H1 (cell line): ENCODE measurements at regions not wholly inside any gene's neighbourhood (a gene's known extent, or its start where the extent isn't known, plus 50 kb on each side); places are given as distances from the start of the nearest gene placed in this dataset.

Experiments used
- CTCF ChIA-PET: fragments of 300-600 bp; sonication (Branson Sonifier 250); formaldehyde crosslinking; loops from one replicate; lab custom pipeline; 2021; ENCODE audit not compliant: partially characterized antibody; lab: Charles Lee
- POLR2A ChIA-PET: fragments of 300-600 bp; sonication (Branson Sonifier 250); formaldehyde crosslinking; loops from one replicate; lab custom pipeline; 2021; ENCODE audit warnings: inconsistent platforms; ENCODE audit not compliant: partially characterized antibody; lab: Charles Lee
- DNase-seq, 2 experiments: peaks; one replicate each; pipeline versions ENCODE4 v3.0.0 to v3.0.0-alpha.2; 2010 to 2022; ENCODE audit warnings: low spot score in 2 of 2, low read depth in 1 of 2, mixed read lengths in 1 of 2
- FAIRE-seq: peaks from 2 replicates; lab custom pipeline; 2011; peaks lifted over from hg19 to GRCh38; lab: Jason Lieb, UNC
- H2AFZ ChIP-seq: 2 replicates; pipeline ENCODE4 v1.8.1; 2012; ENCODE audit warnings: low read length, inconsistent platforms
- H2AK5ac ChIP-seq: 2 replicates; pipeline ENCODE4 v1.6.1; 2013; ENCODE audit warnings: low read depth, low read length
- H2BK120ac ChIP-seq: replicated peaks from 2 replicates; pipeline ENCODE3; 2013; ENCODE audit warnings: low read depth, low read length, inconsistent platforms
- H2BK12ac ChIP-seq: 2 replicates; pipeline ENCODE4 v1.6.1; 2013; ENCODE audit warnings: low read depth, low read length
- H2BK15ac ChIP-seq: 2 replicates; pipeline ENCODE4 v1.6.1; 2013; ENCODE audit warnings: low read length
- H2BK20ac ChIP-seq: 2 replicates; pipeline ENCODE4 v1.6.1; 2013; ENCODE audit warnings: low read length
- H2BK5ac ChIP-seq: 2 replicates; pipeline ENCODE4 v1.6.1; 2013; ENCODE audit warnings: low read depth, low read length
- H3K14ac ChIP-seq: 2 replicates; pipeline ENCODE4 v1.6.1; 2013; ENCODE audit warnings: inconsistent platforms; ENCODE audit not compliant: insufficient read length
- H3K18ac ChIP-seq: 2 replicates; pipeline ENCODE4 v1.6.1; 2013; ENCODE audit warnings: low read length; ENCODE audit errors: extremely low read depth
- H3K23ac ChIP-seq: 2 replicates; pipeline ENCODE4 v1.6.1; 2013; ENCODE audit warnings: inconsistent platforms; ENCODE audit not compliant: insufficient read length
- H3K23me2 ChIP-seq: 2 replicates; pipeline ENCODE4 v1.6.1; 2013; ENCODE audit warnings: low read depth, low read length
- H3K27ac ChIP-seq: 2 replicates; pipeline ENCODE4 v1.6.1; 2011; ENCODE audit warnings: low read depth, low read length, inconsistent platforms
- H3K27me3 ChIP-seq, 4 experiments: replicated peaks in 1 of 4; 1 replicate in 1 of 4; 2 replicates in 3 of 4; pipeline versions ENCODE4 v1.6.1 to v1.8.1; 2011 to 2013; ENCODE audit warnings: low read length in 3 of 4, mild to moderate bottlenecking in 3 of 4, inconsistent platforms in 2 of 4, mixed read lengths in 2 of 4, moderate library complexity in 1 of 4; ENCODE audit not compliant: control insufficient read depth in 3 of 4, insufficient read depth in 3 of 4; ENCODE audit errors: extremely low read depth in 1 of 4
- H3K36me3 ChIP-seq, 4 experiments: 2 replicates each; pipeline versions ENCODE4 v1.6.1 to v1.8.1; 2011 to 2013; ENCODE audit warnings: mild to moderate bottlenecking in 4 of 4, low read length in 3 of 4, moderate library complexity in 2 of 4, control low read depth in 1 of 4, inconsistent platforms in 1 of 4; ENCODE audit not compliant: insufficient read depth in 4 of 4, control insufficient read depth in 2 of 4
- H3K4ac ChIP-seq: replicated peaks from 2 replicates; pipeline ENCODE3; 2013; ENCODE audit warnings: low read length, low read depth, mixed read lengths, inconsistent platforms; ENCODE audit not compliant: insufficient read length
- H3K4me1 ChIP-seq, 4 experiments: replicated peaks in 1 of 4; 1 replicate in 1 of 4; 2 replicates in 3 of 4; pipeline versions ENCODE4 v1.6.1 to v1.8.1; 2011 to 2013; ENCODE audit warnings: low read length in 3 of 4, inconsistent platforms in 2 of 4, mixed read lengths in 1 of 4; ENCODE audit not compliant: insufficient read depth in 4 of 4, control insufficient read depth in 3 of 4
- H3K4me2 ChIP-seq, 2 experiments: 2 replicates each; pipeline versions ENCODE4 v1.6.1 to v1.8.1; 2011 to 2013; ENCODE audit warnings: low read depth in 2 of 2, low read length in 2 of 2, control low read depth in 1 of 2, inconsistent platforms in 1 of 2, mild to moderate bottlenecking in 1 of 2; ENCODE audit not compliant: insufficient read depth in 1 of 2
- H3K4me3 ChIP-seq, 4 experiments: fragments of 200-600, 300-600 bp in 1 of 4; sonication (generic), shearing (Covaris generic), sonication (Bioruptor Twin) in 1 of 4; 2 replicates each; pipeline versions ENCODE4 v1.5.1 to v1.8.1; 2011 to 2016; ENCODE audit warnings: low read length in 4 of 4, low read depth in 3 of 4, control low read depth in 2 of 4, inconsistent platforms in 2 of 4, mild to moderate bottlenecking in 2 of 4, mixed read lengths in 1 of 4, moderate library complexity in 1 of 4; ENCODE audit not compliant: insufficient read depth in 2 of 4; ENCODE audit errors: extremely low read depth in 1 of 4
- H3K56ac ChIP-seq: replicated peaks from 2 replicates; pipeline ENCODE3; 2013; ENCODE audit warnings: low read depth, mild to moderate bottlenecking, mixed read lengths, low read length, inconsistent platforms; ENCODE audit not compliant: insufficient read length
- H3K79me1 ChIP-seq: 2 replicates; pipeline ENCODE4 v1.6.1; 2013; ENCODE audit warnings: low read depth, low read length, control low read depth
- H3K79me2 ChIP-seq, 2 experiments: 2 replicates each; pipeline versions ENCODE4 v1.6.1 to v1.8.1; 2012 to 2013; ENCODE audit warnings: low read length in 2 of 2, mild to moderate bottlenecking in 2 of 2, inconsistent platforms in 1 of 2; ENCODE audit not compliant: insufficient read depth in 2 of 2, control insufficient read depth in 1 of 2
- H3K9ac ChIP-seq, 4 experiments: replicated peaks in 1 of 4; 1 replicate in 1 of 4; 2 replicates in 3 of 4; pipeline versions ENCODE4 v1.6.1 to v1.8.1; 2011 to 2013; ENCODE audit warnings: low read depth in 3 of 4, low read length in 3 of 4, control low read depth in 2 of 4, mild to moderate bottlenecking in 2 of 4, moderate library complexity in 2 of 4, inconsistent platforms in 1 of 4; ENCODE audit errors: extremely low read depth in 1 of 4
- H3K9me3 ChIP-seq, 2 experiments: 2 replicates each; pipeline versions ENCODE4 v1.6.1 to v1.8.1; 2012 to 2013; ENCODE audit warnings: mild to moderate bottlenecking in 2 of 2, moderate library complexity in 2 of 2, control low read depth in 1 of 2, inconsistent platforms in 1 of 2, low read depth in 1 of 2, low read length in 1 of 2, mixed read lengths in 1 of 2; ENCODE audit not compliant: insufficient read depth in 2 of 2
- H4K20me1 ChIP-seq, 2 experiments: replicated peaks in 1 of 2; 2 replicates each; pipeline versions ENCODE3 to v1.8.1; 2011 to 2013; ENCODE audit warnings: inconsistent platforms in 2 of 2, low read length in 2 of 2, mild to moderate bottlenecking in 1 of 2; ENCODE audit not compliant: insufficient read depth in 2 of 2, control insufficient read depth in 1 of 2
- H4K5ac ChIP-seq: 2 replicates; pipeline ENCODE4 v1.6.1; 2013; ENCODE audit warnings: low read length, low read depth, mixed read lengths, inconsistent platforms; ENCODE audit not compliant: insufficient read length
- H4K8ac ChIP-seq: 2 replicates; pipeline ENCODE4 v1.8.0; 2013; ENCODE audit warnings: mild to moderate bottlenecking, moderate library complexity, low read length, inconsistent platforms; ENCODE audit not compliant: insufficient read depth; ENCODE audit errors: extremely low read depth
- H4K91ac ChIP-seq: replicated peaks from 2 replicates; pipeline ENCODE3; 2013; ENCODE audit warnings: low read length, mixed read lengths, inconsistent platforms; ENCODE audit not compliant: insufficient read length
- CHD1 ChIP-seq: IDR thresholded peaks from 2 replicates; pipeline ENCODE4 v1.6.1; 2012; ENCODE audit warnings: low read depth, low read length, improper control_type of control experiment
- CTBP2 ChIP-seq: IDR thresholded peaks from 2 replicates; pipeline ENCODE4 v1.7.0; 2011; ENCODE audit warnings: borderline replicate concordance, mild to moderate bottlenecking, moderate library complexity, mixed read lengths, low read length; ENCODE audit not compliant: insufficient read depth, insufficient read length
- EP300 ChIP-seq, 2 experiments: IDR thresholded peaks; 1 replicate in 1 of 2; 2 replicates in 1 of 2; pipeline ENCODE4 v1.6.1; 2011 to 2012; ENCODE audit warnings: low read depth in 2 of 2, low read length in 2 of 2, mild to moderate bottlenecking in 2 of 2, borderline replicate concordance in 1 of 2, inconsistent platforms in 1 of 2, moderate library complexity in 1 of 2
- NRF1 ChIP-seq: IDR thresholded peaks from 2 replicates; pipeline ENCODE4 v1.6.1; 2011; ENCODE audit warnings: mild to moderate bottlenecking, low read depth, low read length, improper control_type of control experiment
- RXRA ChIP-seq: IDR thresholded peaks from 2 replicates; pipeline ENCODE4 v1.6.1; 2011; ENCODE audit warnings: low read depth, mild to moderate bottlenecking, low read length, moderate library complexity; ENCODE audit not compliant: insufficient read depth
- SP1 ChIP-seq: IDR thresholded peaks from 2 replicates; pipeline ENCODE4 v1.6.1; 2011; ENCODE audit warnings: low read depth, low read length
- SRF ChIP-seq: IDR thresholded peaks from 2 replicates; pipeline ENCODE4 v1.6.1; 2011; ENCODE audit warnings: mild to moderate bottlenecking, low read depth, low read length, moderate library complexity
- TAF1 ChIP-seq: IDR thresholded peaks from 2 replicates; pipeline ENCODE4 v1.6.1; 2011; ENCODE audit warnings: mild to moderate bottlenecking, low read depth, low read length
- WGBS, 2 experiments: shearing (Covaris generic) in 1 of 2; methylation state at CpG; one replicate each; pipeline versions ENCODE4 v1.1.6 to v1.1.7; 2013 to 2015; ENCODE audit warnings: low lambda C conversion rate in 2 of 2, mixed read lengths in 2 of 2, inconsistent platforms in 1 of 2, low coverage in 1 of 2, missing lambda C conversion rate in 1 of 2; ENCODE audit not compliant: insufficient replicate concordance in 2 of 2, insufficient coverage in 1 of 2, insufficient read length in 1 of 2; ENCODE audit errors: extremely low coverage in 1 of 2, missing lambda C conversion rate in 1 of 2; 5-methylcytosine and 5-hydroxymethylcytosine counted together

GRCh38 chr5:125501396-125501795, 755.0 kb upstream of the ZNF608 start:
- Histone ChIP-seq H3K4me1 (peaks cover 0 to 9% (median 2%) of the 10 kb centered on the region in 4 experiments; a peak in 3 of 7 replicates), H3K27ac (no peak overlapping the region), H2BK5ac (no peak overlapping the region), H2BK120ac (no peak overlapping the region), H4K20me1 (no peaks in the 10 kb centered on the region), H3K79me2 (no peaks in the 10 kb centered on the region), H3K79me1 (no peaks in the 10 kb centered on the region), H2BK12ac (no peak overlapping the region), H3K23ac (no peak overlapping the region), H2AFZ (no peak overlapping the region), H3K56ac (no peak overlapping the region), H3K4ac (no peak overlapping the region), H3K9me3 (no peaks in the 10 kb centered on the region), H3K4me2 (no peak overlapping the region), H4K5ac (no peak overlapping the region), H4K8ac (no peak overlapping the region), H3K18ac (no peak overlapping the region), H3K36me3 (no peaks in the 10 kb centered on the region), H4K91ac (no peak overlapping the region), H2BK15ac (no peak overlapping the region), H3K9ac (no peak overlapping the region), H3K23me2 (no peaks in the 10 kb centered on the region), H2BK20ac (no peak overlapping the region), H3K4me3 (no peak overlapping the region), H3K27me3 (no peaks in the 10 kb centered on the region), H3K14ac (no peak overlapping the region), H2AK5ac (no peak overlapping the region)
- DNase-seq (no peak), FAIRE-seq (no peak)
- 73% methylated on average over 2 of the region's 2 CpGs; no CpG with 5 or more reads in 1 of the 2 experiments for WGBS, 2 experiments
- POLR2A ChIA-PET = no interaction called here
- CTCF ChIA-PET = no interaction called here
- TF ChIP-seq TAF1 = no peak
- TF ChIP-seq EP300 (IDR thresholded peaks at IDR 0.05; ENCODE audit: borderline replicate concordance in 1 of 2, low read depth in 2 of 2, low read length in 2 of 2) = no peak
- no peak for TF ChIP-seq RXRA
- TF ChIP-seq CTBP2 = no peak
- TF ChIP-seq SRF = no peak
- TF ChIP-seq NRF1 = no peak
- no peak for TF ChIP-seq SP1
- TF ChIP-seq CHD1 = no peak
